Fibroblast of lung (primary cell): ENCODE measurements at regions not wholly inside any gene's neighbourhood (a gene's known extent, or its start where the extent isn't known, plus 50 kb on each side); places are given as distances from the start of the nearest gene placed in this dataset.
A peak's percentile ranks its signal among the peaks of the same experiment; 100 is the strongest.

Experiments
- DNase-seq, 2 donors: peaks; one replicate each; pipeline versions ENCODE4 v3.0.0 to v3.0.0-alpha.2; 2010; ENCODE audit warnings: low read depth in 2 of 2
- H2AFZ ChIP-seq: 2 replicates; pipeline ENCODE4 v1.5.1; 2012; ENCODE audit warnings: low read length, control low read depth, inconsistent platforms
- H3K27ac ChIP-seq: 2 replicates; pipeline ENCODE4 v1.5.1; 2011; ENCODE audit warnings: low read length, control low read depth; ENCODE audit not compliant: insufficient read depth
- H3K27me3 ChIP-seq: 2 replicates; pipeline ENCODE4 v1.5.1; 2011; ENCODE audit warnings: mild to moderate bottlenecking, low read length; ENCODE audit not compliant: control insufficient read depth, insufficient read depth
- H3K36me3 ChIP-seq: 2 replicates; pipeline ENCODE4 v1.5.1; 2011; ENCODE audit warnings: low read length; ENCODE audit not compliant: control insufficient read depth, insufficient read depth
- H3K4me1 ChIP-seq: 2 replicates; pipeline ENCODE4 v1.5.1; 2011; ENCODE audit warnings: low read length; ENCODE audit not compliant: control insufficient read depth, insufficient read depth; ENCODE audit errors: extremely low read depth
- H3K4me2 ChIP-seq: 2 replicates; pipeline ENCODE4 v1.5.1; 2011; ENCODE audit warnings: low read length, control low read depth; ENCODE audit not compliant: insufficient read depth; ENCODE audit errors: extremely low read depth
- H3K4me3 ChIP-seq, 4 experiments: fragments of 200-600 bp in 1 of 4; sonication (generic) in 1 of 4; replicated peaks in 1 of 4; 2 replicates each; pipeline ENCODE4 v1.5.1; 2011 to 2016; ENCODE audit warnings: low read length in 4 of 4, low read depth in 3 of 4, mild to moderate bottlenecking in 3 of 4, control low read depth in 2 of 4, inconsistent platforms in 1 of 4, mixed read lengths in 1 of 4; ENCODE audit not compliant: insufficient read depth in 1 of 4; ENCODE audit errors: control extremely low read depth in 1 of 4
- H3K79me2 ChIP-seq: 2 replicates; pipeline ENCODE4 v1.5.1; 2012; ENCODE audit warnings: mild to moderate bottlenecking, low read length, inconsistent platforms; ENCODE audit not compliant: control insufficient read depth, insufficient read depth
- H3K9ac ChIP-seq: 2 replicates; pipeline ENCODE4 v1.5.1; 2011; ENCODE audit warnings: mild to moderate bottlenecking, low read length, control low read depth; ENCODE audit not compliant: insufficient read depth
- H3K9me3 ChIP-seq: 2 replicates; pipeline ENCODE4 v1.5.1; 2012; ENCODE audit warnings: low read depth, low read length; ENCODE audit not compliant: control insufficient read depth, insufficient read depth
- H4K20me1 ChIP-seq: 2 replicates; pipeline ENCODE4 v1.5.1; 2011; ENCODE audit warnings: low read length; ENCODE audit not compliant: control insufficient read depth, insufficient read depth; ENCODE audit errors: extremely low read depth
- EZH2 ChIP-seq: IDR thresholded peaks from 2 replicates; pipeline ENCODE4 v1.5.1; 2012; ENCODE audit warnings: low read length, control low read depth, mild to moderate bottlenecking; ENCODE audit errors: missing control alignments
- TF ChIP-seq, protein P1 (sequence below), 2 donors: IDR thresholded peaks in 1 of 2; conservative IDR thresholded peaks in 1 of 2; 1 replicate in 1 of 2; 2 replicates in 1 of 2; pipeline ENCODE4 v1.5.1; 2011 to 2012; ENCODE audit warnings: low read length in 2 of 2, control low read depth in 1 of 2, inconsistent platforms in 1 of 2, low read depth in 1 of 2, mild to moderate bottlenecking in 1 of 2

GRCh38 chr3:18223571-18223970, 201.6 kb downstream of the SATB1 start:
- H3K9me3 ChIP-seq: no peaks in the 10 kb centered on the region
- H3K36me3 ChIP-seq: no peaks in the 10 kb centered on the region

GRCh38 chr3:18222686-18223085, 202.5 kb downstream of the SATB1 start:
- no peak overlapping the region for H3K27ac ChIP-seq
- TF ChIP-seq EZH2: no peak
- TF ChIP-seq, protein P1, sequence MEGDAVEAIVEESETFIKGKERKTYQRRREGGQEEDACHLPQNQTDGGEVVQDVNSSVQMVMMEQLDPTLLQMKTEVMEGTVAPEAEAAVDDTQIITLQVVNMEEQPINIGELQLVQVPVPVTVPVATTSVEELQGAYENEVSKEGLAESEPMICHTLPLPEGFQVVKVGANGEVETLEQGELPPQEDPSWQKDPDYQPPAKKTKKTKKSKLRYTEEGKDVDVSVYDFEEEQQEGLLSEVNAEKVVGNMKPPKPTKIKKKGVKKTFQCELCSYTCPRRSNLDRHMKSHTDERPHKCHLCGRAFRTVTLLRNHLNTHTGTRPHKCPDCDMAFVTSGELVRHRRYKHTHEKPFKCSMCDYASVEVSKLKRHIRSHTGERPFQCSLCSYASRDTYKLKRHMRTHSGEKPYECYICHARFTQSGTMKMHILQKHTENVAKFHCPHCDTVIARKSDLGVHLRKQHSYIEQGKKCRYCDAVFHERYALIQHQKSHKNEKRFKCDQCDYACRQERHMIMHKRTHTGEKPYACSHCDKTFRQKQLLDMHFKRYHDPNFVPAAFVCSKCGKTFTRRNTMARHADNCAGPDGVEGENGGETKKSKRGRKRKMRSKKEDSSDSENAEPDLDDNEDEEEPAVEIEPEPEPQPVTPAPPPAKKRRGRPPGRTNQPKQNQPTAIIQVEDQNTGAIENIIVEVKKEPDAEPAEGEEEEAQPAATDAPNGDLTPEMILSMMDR (conservative IDR thresholded peaks at IDR 0.05 in 1 of 2, IDR thresholded peaks at IDR 0.05 in 1 of 2; ENCODE audit: low read depth in 1 of 2, low read length in 2 of 2): no peak
- H3K9ac ChIP-seq: no peak overlapping the region
- H3K4me2 ChIP-seq: no peak overlapping the region
- H2AFZ ChIP-seq: no peak overlapping the region
- no peaks in the 10 kb centered on the region for H3K36me3 ChIP-seq
- no peaks in the 10 kb centered on the region for H3K4me1 ChIP-seq
- H4K20me1 ChIP-seq: no peaks in the 10 kb centered on the region
- no peaks in the 10 kb centered on the region for H3K27me3 ChIP-seq
- DNase-seq: no peak
- no peaks in the 10 kb centered on the region for H3K79me2 ChIP-seq
- no peak overlapping the region for H3K4me3 ChIP-seq
- no peaks in the 10 kb centered on the region for H3K9me3 ChIP-seq

More at GRCh38 chr3:18223571-18223970, 201.6 kb downstream of the SATB1 start:
- no peak for TF ChIP-seq EZH2
- TF ChIP-seq, protein P1 (conservative IDR thresholded peaks at IDR 0.05 in 1 of 2, IDR thresholded peaks at IDR 0.05 in 1 of 2; ENCODE audit: low read depth in 1 of 2, low read length in 2 of 2): no peak
- H3K4me1 ChIP-seq: no peaks in the 10 kb centered on the region
- H3K9ac ChIP-seq: no peak overlapping the region
- H3K27ac ChIP-seq: no peak overlapping the region
- H3K4me2 ChIP-seq: no peak overlapping the region
- H3K27me3 ChIP-seq: no peaks in the 10 kb centered on the region
- H4K20me1 ChIP-seq: no peaks in the 10 kb centered on the region
- H3K79me2 ChIP-seq: no peaks in the 10 kb centered on the region
- no peak overlapping the region for H2AFZ ChIP-seq
- no peak overlapping the region for H3K4me3 ChIP-seq
- DNase-seq: no peak

GRCh38 chr3:18217507-18218174, 207.5 kb downstream of the SATB1 start:
- Histone ChIP-seq H3K9me3 (no peaks in the 10 kb centered on the region), H3K27me3 (no peaks in the 10 kb centered on the region), H3K79me2 (no peaks in the 10 kb centered on the region), H2AFZ (no peak overlapping the region), H3K36me3 (no peaks in the 10 kb centered on the region), H3K4me3 (peak overlapping the region in 1 of 4 experiments; percentile 11), H3K9ac (no peak overlapping the region), H4K20me1 (no peaks in the 10 kb centered on the region), H3K4me2 (no peak overlapping the region), H3K27ac (no peak overlapping the region), H3K4me1 (no peaks in the 10 kb centered on the region)
- DNase-seq: peak in 1 of 2 donors; percentile 43
- TF ChIP-seq EZH2: no peak
